ENCODE measurements at regions not wholly inside any gene's neighbourhood (a gene's known extent, or its start where the extent isn't known, plus 50 kb on each side); places are given as distances from the start of the nearest gene placed in this dataset.

DNA sequence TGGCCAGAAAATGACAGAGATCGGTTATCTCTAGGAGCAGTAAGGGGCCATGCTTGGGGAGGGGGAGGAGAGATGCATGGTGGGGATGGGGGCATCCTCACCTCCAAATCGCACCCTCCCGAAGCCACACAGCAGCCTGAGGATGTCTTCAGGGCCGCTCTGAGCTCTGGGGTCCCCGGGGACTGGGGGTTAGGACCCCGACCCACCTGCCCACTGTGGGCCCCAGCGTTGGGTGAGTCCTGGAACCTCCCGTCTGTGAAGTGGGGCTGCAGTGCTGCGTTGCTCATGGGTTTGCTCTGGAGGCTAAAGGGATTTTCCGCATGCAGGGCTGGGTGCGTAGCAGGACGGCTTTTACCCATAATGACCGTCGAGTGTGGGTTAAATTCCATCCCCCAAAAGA is 1046.3 kb downstream of the BRD1 start:
- no peak for TF ChIP-seq EZH2phosphoT487 (conservative IDR thresholded peaks at IDR 0.05; ENCODE audit: low read length)
- TF ChIP-seq, protein P1, sequence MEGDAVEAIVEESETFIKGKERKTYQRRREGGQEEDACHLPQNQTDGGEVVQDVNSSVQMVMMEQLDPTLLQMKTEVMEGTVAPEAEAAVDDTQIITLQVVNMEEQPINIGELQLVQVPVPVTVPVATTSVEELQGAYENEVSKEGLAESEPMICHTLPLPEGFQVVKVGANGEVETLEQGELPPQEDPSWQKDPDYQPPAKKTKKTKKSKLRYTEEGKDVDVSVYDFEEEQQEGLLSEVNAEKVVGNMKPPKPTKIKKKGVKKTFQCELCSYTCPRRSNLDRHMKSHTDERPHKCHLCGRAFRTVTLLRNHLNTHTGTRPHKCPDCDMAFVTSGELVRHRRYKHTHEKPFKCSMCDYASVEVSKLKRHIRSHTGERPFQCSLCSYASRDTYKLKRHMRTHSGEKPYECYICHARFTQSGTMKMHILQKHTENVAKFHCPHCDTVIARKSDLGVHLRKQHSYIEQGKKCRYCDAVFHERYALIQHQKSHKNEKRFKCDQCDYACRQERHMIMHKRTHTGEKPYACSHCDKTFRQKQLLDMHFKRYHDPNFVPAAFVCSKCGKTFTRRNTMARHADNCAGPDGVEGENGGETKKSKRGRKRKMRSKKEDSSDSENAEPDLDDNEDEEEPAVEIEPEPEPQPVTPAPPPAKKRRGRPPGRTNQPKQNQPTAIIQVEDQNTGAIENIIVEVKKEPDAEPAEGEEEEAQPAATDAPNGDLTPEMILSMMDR (IDR thresholded peaks at IDR 0.05; ENCODE audit: insufficient read depth, low read length, poor library complexity, severe bottlenecking) = no peak
